Peyer's patch (tissue), 4 donors: ENCODE measurements at regions not wholly inside any gene's neighbourhood (a gene's known extent, or its start where the extent isn't known, plus 50 kb on each side); places are given as distances from the start of the nearest gene placed in this dataset.

ENCODE experiments used
- POLR2A ChIP-seq, 2 donors: fragments of 450-650 bp; IDR thresholded peaks; one replicate each; pipeline ENCODE4 v1.5.1; 2017; ENCODE audit warnings: antibody characterized with exemption in 2 of 2, mild to moderate bottlenecking in 2 of 2, moderate library complexity in 2 of 2
- TF ChIP-seq, protein P1 (sequence below), 6 experiments: fragments of 450-650 bp in 4 of 6; fragments of 200-600 bp in 2 of 6; sonication (generic) in 1 of 6; IDR thresholded peaks; one replicate each; pipeline ENCODE4 v1.5.1; 2017 to 2019; ENCODE audit warnings: antibody characterized with exemption in 6 of 6, mild to moderate bottlenecking in 3 of 6, moderate library complexity in 1 of 6

DNA sequence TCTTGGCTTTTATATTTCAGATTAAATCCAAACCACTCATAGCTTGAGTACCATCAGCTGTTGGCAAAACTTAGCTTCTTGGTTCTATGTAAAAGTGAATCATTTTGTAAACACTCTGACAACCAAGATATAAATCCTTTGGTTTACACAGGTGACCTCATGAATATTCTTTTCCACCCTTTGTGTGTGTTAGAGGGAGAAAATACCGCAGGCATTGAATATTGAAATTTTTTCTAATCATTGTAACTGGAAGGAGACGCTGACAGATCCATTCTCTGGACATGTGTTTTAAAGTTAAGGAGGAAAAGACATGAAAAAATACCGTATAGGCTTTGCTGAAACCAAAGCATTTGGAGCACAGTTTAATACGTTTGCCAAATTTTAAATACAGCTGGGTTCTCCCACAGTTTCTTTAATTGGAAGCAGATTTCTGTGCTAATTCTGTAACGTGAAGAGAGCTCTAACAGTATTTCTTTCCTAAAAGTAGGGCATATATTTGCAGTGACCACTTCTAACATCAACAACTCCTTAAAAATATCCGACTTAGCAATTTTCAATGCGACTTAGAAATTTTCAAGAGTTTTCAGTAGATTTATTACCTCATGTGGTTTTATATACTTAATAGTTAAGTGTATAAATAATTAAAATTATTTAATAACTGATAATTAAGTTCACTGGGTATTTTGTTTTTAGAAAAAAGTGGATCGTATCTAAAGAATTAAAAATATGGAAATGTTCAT lies 388.2 kb downstream of the USP25 start:
- TF ChIP-seq, protein P1, sequence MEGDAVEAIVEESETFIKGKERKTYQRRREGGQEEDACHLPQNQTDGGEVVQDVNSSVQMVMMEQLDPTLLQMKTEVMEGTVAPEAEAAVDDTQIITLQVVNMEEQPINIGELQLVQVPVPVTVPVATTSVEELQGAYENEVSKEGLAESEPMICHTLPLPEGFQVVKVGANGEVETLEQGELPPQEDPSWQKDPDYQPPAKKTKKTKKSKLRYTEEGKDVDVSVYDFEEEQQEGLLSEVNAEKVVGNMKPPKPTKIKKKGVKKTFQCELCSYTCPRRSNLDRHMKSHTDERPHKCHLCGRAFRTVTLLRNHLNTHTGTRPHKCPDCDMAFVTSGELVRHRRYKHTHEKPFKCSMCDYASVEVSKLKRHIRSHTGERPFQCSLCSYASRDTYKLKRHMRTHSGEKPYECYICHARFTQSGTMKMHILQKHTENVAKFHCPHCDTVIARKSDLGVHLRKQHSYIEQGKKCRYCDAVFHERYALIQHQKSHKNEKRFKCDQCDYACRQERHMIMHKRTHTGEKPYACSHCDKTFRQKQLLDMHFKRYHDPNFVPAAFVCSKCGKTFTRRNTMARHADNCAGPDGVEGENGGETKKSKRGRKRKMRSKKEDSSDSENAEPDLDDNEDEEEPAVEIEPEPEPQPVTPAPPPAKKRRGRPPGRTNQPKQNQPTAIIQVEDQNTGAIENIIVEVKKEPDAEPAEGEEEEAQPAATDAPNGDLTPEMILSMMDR (IDR thresholded peaks at IDR 0.05): no peak
- no peak for TF ChIP-seq POLR2A (IDR thresholded peaks at IDR 0.05)
